CMK (cell line): ENCODE measurements at regions not wholly inside any gene's neighbourhood (a gene's known extent, or its start where the extent isn't known, plus 50 kb on each side); places are given as distances from the start of the nearest gene placed in this dataset.

ENCODE experiments used
- DNase-seq: peaks from one replicate; pipeline ENCODE4 v3.0.0-alpha.2; 2010; ENCODE audit warnings: low read depth

DNA sequence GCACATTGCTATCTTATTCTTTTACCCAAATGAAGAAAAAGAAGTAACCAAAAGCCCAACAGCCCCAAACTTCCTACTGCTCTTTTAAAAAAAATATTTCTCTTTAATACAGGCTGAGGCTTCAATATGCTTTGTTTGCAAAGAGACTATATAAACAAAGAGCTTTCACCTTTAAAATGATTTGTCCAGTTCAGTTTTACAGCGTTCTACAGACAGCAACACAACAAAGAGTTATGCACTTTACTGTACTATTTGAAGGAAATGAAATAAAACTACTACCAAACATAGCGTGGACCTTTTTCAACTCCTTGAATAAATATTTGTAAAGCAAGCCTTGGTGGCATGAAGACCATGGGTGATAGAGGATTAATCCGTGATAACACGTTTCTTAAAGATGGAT is 151.2 kb downstream of the FGF9 start:
- no peak for DNase-seq

DNA sequence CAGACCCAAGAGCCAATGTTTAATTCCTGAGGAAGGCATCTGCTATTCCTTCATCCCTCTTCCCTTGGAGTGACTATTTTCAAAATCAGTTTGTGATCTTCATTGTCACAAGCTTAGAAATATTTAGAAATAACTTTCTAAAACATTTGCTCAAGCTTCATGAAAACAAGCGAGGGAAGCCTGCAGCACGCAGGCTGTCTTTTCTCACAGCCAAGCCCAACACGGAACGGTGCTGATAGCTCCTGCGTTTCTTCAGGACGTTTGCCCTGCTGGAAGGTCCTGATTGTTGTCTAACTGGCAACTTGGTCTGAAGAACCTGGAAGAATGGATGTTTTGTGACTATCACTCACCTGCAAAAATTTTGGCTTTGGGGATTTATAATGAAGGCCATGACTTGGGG is 152.5 kb downstream of the FGF9 start:
- no peak for DNase-seq

DNA sequence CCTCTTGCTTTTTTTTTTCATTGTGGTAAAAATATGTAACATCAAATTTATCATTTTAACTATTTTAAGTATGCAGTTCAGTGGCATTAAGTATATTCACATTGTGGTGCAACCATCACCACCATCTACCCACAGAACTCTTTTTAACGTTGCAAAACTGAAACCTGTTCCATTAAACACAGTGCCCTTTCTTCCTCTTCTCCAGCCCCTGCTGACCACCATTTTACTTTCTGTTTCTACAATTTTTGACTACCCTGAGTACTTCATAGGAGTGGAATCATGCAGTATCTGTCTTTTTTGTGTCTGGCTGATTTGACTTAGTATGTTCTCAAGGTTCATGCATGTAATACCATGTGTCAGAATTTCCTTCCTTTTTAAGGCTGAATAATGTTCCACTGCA is 153.1 kb downstream of the FGF9 start:
- DNase-seq, result no peak

DNA sequence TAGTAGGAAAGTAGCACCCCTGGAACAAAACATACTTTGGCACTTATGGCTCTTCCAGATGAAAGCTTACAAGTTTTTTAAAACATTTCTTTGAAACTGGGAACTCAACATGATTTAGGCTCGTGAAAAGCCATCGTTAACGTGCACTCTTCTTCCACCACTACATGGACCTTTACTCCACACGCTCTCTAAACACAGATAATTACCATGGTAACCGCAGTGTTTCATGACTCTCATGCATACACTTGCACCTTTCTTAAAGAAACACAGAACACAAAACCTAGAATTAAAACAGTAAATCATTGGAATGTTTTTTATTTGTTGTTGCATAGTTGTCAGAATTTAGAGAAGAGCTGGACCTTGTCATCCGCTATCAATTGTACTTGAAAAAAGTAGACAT is 154.3 kb downstream of the FGF9 start:
- DNase-seq, result no peak

DNA sequence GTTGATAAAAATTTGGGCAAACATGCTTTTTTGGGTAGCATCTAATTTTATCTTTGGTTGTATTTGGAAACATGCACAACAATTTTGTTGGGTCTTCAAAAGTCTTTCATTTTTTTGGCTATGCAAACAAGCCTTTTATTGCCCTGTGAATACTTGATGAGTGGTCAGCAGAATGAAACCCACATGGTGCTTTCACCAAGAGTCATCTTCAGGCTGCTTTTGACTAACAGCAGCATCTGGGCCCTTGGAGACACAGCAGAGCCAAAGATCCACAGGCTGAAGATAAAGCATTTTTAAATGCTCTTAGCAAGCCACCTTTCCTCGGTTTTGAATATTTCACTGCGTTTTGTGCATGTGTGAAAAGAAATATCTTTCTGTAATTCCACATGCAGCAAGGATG is 154.9 kb downstream of the FGF9 start:
- DNase-seq, result no peak

DNA sequence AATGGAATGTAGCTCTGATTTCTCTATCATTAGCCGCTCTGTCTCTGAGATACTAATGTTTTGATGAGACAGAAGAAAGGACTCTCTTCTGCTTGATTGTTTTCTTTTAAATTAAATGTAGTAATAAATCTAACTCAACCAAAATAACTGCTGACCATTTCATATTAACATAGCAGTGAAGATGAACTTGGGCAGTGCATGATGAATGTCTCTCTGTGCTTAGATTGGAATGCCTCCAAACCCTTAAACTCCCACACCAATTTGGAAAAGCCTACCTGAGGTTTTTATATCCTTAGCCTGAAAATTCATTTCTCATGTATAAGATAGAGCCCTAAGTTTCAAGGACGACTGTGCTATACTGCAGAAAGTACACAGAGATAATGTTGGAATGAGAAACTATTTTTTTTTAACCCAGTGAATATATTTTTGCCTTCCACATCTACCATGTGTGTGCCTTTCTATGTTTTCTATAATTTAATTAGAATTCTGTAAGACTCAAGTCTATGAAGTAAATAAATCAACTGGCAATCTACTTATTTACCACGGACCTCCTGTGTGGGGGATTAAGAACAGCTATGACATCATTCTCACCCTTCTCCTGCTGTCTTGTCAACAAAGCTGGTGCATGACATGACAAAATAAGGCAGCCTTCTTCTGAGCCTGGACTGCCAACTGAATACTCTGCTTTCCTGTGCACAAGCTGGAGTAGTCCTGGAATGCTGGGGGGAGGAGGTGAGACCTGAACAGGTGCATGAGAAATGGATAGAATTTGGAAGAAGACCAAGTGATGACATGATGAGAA is 155.5 kb downstream of the FGF9 start:
- DNase-seq, result no peak

DNA sequence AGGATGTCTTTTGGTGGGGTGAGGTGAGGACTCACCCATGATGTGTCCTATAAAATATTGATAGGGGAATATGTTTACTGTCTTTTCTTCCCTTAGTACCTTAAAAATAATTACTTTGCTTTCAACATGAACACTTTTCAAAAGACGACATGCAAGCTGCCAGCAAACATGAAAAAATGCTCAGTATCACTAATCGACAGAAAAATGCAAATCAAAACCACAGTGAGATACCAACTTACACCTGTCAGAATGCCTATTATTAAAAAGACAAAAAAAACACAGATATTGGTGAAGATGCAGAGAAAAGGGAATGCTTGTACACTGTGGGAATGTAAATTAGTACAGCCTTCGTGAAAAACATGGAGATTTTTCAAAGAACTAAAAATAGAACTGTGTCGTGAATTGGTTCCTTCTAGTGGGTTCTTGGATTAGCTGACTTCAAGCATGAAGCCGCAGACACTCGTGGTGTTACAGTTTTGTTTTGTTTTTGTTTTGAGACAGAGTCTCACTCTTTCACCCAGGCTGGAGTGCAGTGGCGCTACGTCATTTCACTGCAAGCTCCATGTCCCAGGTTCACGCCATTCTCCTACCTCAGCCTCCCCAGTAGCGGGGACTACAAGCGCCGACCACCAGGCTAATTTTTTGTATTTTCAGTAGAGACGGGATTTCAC is 160.9 kb downstream of the FGF9 start:
- DNase-seq, result no peak

DNA sequence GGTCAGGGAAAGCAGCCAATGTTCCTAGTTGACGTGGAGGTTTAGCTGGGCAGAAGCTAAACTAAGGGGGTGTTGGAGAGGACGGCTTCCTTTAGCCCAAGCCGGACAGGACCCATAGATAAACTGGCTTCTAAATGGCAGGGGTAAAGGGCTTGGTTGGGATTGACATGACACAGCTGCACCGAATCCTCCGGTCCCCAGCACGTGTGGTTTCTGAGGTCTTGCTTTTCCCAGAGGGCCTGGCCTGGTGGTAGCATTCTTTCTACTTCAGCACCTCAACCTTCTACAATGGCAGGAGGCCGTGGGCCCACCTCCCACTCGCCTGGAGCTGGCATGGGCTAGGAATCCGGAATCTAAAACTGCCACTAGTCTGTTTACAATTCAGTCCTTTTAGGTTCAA is 163.0 kb downstream of the FGF9 start:
- no peak for DNase-seq

DNA sequence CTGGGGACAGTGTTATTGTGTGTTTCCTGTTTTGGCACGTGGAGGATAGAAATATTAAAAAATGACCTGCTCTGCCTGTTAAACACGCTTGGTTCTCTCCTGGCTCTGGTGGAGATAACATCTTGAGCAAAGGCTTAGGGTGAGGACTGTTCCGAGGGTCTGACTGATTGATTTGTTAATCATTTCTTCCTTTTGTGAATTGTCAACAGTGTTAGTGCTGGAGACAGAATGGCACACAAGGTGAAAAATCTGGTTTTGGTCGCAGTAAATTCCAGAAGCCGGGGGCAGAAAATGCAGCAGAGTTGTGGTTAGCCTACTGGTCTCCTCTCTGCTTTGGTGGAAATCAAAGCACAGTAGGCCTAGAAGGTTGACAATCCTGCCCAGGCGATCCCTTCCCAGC is 163.6 kb downstream of the FGF9 start:
- no peak for DNase-seq

DNA sequence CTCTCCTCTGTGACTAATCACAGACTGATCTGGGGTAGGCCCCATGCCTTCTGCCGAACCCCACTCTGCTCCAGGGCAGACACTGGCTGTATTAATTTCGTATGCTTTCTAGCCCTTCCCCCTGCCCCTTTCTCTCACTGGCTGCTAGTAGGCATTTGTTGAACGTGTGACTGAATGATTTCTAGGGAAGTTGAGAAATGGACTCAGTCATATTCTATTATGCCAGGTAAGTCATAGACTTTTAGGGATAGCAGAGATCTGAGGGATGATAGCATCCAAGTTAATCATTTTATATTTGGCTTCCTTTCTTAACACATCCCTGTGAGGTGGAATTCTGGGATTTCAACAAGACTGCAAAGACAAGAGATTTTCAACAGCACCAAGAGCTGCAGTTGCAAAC is 166.4 kb downstream of the FGF9 start:
- DNase-seq, result no peak

DNA sequence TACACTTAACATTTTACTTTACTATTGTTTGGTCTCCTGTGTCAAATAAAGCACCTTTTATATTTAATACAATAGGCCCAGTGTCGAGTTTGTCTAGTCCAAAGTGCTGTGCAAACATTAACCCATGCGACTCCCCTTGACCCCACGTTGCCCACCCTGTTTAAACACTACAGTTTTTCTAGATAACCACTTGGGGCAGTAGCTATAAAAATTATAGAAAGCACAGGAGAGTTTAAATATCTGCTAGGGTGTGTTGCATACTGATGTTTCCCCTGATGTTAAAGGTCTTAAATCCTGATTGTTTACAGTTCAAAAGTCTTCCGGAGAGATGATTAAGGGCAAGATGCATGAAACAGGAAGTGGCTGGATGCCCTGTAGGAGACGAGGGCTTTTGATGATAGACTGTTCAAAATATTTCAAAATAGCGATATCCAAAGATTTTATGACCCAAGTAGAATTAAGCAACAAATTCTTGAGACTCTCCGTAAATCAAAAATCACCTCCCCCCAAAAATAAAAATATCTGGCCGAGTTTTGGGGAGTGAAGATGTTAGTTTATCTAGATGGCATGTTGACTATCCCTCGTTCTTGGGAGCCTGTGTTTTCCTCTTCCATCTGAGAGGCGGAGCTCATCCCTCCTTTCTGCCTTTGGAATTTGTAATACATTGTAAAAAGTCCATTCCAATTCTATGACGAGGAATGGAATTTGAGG is 167.1 kb downstream of the FGF9 start:
- no peak for DNase-seq

DNA sequence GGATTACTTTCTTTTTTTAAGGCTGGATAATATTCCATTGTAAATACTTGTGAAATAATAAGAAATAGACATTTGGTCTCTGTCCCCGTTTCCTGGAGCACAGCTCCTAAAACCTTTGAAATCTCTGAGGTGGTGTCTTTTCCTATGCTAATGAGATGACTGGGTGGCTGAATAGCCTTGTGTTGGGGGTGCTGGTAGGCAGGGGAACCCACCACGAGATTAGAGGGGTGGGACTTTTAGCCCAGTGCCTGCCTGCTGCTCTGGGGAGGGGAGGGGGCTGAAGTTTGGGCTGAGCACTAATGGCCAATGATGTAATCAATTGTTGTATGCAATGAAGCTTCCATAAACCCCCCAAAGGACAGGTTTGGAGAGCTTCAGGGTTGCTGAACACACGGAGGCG is 175.7 kb downstream of the FGF9 start:
- no peak for DNase-seq

DNA sequence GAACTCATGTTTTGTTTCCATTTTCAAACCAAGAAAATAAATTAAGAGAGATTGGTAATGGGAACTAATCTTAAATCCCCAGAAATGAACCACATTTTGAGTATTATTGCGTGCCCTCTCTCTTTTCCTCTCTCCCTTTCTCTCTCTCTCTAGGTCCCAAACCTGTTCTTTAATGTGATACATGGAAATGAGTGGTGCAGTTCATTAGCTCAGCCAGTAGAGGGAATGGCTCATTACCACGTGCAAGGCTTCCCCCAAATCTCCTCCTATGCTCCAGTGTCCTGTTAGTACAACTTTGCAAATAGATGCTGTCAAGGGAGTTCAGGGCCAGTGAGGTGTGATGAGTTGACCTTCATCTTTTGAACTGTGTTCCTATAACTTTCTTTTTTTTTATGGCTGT is 178.4 kb downstream of the FGF9 start:
- DNase-seq, result no peak

DNA sequence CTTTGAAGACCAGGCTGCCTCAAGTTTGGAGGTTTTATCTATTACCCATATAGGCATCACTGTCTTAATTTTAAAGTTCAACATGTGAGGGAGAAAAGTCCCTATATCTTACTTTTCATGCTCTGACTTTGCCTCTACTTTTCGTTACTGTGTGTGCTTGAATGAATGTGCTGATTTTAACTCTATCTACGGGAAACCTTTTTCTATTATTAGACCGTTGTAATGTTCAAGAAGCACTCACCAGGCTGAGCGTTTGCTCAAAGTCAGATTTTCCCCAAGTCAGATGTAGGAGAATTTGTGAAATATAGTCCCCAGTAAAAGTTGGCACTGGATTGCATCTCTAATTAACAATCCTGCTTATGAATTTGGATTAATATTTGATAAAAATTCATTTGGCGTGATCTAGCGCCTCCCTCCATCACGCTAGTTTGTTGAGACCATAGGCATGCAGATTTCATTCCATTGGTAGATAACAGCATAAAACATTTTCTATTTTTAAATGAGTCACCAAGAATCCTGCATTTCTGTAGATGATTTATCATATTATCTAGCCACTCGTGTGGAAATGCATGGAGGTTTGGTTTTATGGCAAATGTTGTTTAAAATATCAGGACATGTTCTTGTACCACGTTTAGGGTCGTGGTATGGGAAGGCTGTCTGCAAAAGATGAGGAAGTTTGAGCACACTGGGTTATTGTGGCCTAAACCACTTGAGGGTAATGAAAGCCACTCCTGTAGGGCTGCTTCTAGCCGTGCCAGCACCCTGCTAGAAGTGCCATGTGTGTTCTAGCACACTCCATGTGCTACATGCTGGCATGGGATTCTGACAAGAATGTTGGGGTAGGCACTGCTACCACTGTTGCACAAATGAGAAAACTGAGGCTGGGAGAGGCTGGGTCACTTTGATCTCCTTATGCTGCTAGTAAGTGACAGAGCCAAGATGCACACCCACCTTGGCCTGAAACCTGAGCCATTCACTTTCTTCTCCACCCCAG is 179.4 kb downstream of the FGF9 start:
- DNase-seq, result no peak

DNA sequence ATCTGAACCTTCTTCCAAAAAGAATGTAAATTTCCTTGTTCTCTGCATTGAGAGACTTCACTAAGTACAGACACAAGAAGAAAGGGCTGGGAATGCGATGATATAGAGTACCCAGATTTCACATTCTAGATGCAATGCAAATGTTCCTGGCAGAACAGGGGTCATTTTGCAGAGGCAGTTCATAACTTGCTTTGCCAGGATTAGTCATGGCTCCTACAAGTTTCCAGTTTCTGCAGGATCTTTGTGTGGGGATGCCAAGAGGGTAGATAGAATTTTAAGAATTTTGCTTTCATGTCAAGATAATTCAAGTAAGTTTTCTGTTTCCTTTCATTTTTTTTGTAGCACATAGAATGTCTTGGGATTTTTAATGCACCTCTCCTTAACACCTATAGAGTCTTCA is 181.2 kb downstream of the FGF9 start:
- DNase-seq, result no peak

DNA sequence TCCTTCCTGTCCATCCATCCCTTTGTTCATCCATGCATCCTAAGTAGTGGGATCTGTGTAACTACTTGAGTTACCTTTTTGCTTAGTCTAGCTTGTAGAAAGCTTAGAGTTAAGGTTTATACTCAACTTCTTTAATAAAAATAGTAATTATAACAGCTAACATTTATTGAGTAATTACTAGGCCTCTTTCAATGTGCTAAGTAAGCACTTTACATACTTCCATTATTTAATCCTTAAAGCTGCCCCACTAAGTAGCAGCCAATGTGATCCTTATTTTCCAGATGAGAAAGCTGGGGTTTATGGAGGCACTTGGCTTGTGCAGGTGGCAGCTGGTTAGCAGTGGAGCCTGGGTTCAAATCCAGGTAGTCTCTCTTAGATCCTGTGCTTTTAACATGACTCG is 182.9 kb downstream of the FGF9 start:
- no peak for DNase-seq

DNA sequence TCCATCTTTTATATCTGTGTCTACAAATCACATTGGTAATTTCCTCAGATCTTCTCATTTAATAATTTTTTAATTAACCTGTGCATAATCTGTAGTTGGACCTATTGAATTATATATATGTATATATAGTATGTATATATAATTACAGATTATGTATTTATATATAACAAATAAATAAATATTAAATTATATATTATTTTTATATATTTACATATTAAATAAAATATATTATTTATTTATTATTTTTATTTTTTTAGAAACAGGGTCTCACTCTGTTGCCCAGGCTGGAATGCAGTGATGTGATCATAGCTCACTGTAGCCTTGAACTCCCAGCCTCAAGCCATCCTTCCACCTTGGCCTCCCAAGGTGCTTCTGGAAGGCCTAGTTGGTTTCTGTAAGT is 197.9 kb downstream of the FGF9 start:
- DNase-seq, result no peak

DNA sequence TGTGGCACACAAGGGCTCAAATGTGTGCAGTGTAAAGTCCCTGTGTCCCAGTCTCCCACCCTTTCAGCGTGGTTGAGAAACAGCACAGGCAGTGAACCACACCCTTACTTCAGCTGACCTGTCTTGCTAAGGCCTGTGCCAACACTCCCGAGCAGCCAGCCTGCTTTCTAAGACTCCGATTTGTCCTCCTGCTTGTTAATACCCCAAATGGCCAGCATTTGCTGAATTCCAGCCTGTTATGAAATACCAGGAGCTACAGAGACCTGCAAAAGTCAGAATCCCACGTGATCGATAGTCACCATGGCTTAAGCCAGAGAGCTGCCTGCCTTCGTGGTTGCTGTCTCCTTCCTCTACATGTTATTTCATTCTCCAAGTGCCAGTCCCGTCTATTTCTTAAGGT is 200.5 kb downstream of the FGF9 start:
- DNase-seq, result no peak

DNA sequence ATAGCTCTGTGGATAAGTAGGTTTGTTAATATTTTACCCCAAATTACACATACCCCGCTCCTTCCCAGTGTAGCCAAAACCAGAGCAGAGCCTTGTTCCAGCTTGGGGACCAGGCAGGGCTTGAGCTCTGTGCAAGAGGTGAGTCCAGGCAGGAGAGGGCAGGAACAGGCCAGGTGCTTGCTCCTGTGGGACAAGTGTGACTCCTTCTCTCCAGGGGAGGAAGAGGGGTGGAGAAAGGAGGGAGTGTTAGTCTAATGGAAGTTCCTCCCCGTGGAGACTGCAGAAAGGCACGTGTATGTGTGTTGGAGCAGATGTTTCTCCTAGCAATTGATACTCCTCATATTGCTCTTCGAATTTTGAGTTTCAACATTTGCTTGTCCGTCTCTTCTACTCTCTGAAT is 201.0 kb downstream of the FGF9 start:
- no peak for DNase-seq

DNA sequence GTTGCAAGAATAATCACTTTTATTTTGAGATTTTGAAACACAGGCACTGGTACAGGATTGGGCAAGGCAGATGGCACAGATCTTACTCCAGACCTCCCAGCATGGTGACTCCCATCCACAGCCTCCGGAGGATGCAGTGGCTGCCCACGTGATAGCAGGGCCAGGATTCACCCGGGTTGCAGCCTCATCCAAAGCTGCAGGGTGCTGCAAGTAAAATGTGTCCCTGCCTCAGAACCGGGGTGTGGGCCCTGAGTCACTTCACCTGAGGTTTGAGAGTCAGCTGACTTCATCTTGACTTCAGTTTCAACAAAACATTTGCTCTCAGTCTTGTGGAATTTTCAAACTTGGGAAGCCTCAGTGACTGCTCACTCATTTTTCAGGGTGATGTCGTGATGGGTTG is 201.9 kb downstream of the FGF9 start:
- DNase-seq, result no peak

DNA sequence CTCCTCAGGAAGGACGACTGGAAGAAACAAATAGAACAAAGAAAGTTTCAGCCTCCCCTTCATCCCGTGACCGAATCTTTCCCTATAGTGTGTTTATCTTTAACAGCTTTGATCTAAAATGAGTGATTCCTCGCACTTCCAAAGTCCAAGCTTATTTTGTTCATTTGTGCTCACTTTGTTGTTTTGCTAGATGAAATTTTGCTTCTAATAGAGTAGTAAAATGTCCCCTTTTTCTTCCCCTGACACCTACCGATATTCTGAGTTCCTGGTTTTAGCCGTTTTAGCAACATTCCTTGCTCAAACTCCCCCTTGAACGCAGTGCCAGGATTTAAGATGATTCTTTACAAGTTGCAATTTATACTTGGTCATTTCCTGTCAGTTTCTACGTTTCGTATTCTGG is 204.2 kb downstream of the FGF9 start:
- no peak for DNase-seq

DNA sequence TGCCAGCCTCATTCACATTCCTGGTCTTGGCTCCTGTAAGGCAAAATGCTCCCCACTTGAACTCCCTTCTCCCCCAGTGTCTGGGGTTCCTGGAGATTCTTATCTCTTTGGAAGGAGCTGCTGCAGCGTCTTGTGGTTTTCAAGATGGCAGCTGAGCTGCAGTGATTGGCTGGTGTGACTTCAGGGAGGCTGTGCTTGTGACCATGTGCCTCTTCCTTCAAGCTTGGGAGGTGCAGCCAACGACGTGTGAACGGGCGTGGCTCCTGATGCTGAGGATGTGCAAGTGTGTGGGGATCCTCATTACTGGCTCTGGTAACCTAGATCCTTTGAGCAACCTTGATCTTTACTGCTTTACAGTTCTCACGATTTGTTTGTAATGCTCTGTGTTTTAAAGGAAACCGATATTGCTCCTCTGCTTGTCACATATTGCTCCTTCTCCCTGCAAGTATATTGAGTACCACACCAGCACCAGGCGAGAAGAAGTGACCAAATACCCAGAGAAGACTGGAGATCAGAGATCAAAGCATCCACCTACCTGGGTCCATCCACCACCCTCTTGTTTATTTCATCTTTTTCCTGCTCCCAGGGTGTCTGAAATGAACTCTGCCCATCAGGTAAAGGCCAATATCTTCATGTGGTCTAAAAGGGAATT is 208.5 kb downstream of the FGF9 start:
- DNase-seq, result no peak
